ENCODE measurements at regions not wholly inside any gene's neighbourhood (a gene's known extent, or its start where the extent isn't known, plus 50 kb on each side); places are given as distances from the start of the nearest gene placed in this dataset.
"Not testable (repeated sequence)": the region's sequence is repeated elsewhere in the genome, so short reads cannot be mapped to it uniquely, and the experiment has no call there.

DNA sequence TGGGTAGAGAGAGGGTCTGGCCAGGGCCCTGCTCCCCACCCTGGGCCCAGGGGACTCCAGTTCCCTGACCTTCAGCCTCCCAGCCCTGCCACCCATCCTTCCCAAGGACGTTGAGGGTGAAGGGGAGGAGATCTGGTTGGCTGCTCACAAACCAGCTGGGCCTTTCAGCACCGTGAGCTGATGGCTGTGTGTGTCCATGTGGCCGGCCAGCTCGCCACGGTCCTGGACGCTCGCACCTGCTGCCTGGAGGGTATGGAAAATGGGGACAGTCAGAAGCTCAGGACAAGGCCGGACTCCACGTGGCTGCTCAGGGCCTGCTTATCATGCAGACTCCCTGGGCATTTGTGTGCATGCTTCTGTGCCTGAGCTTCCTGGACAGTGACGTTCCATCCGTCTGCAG is 110.3 kb downstream of the NPIPB11 start:
- TF ChIP-seq, protein P1, sequence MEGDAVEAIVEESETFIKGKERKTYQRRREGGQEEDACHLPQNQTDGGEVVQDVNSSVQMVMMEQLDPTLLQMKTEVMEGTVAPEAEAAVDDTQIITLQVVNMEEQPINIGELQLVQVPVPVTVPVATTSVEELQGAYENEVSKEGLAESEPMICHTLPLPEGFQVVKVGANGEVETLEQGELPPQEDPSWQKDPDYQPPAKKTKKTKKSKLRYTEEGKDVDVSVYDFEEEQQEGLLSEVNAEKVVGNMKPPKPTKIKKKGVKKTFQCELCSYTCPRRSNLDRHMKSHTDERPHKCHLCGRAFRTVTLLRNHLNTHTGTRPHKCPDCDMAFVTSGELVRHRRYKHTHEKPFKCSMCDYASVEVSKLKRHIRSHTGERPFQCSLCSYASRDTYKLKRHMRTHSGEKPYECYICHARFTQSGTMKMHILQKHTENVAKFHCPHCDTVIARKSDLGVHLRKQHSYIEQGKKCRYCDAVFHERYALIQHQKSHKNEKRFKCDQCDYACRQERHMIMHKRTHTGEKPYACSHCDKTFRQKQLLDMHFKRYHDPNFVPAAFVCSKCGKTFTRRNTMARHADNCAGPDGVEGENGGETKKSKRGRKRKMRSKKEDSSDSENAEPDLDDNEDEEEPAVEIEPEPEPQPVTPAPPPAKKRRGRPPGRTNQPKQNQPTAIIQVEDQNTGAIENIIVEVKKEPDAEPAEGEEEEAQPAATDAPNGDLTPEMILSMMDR (IDR thresholded peaks at IDR 0.05; ENCODE audit: poor library complexity, severe bottlenecking), result not testable (repeated sequence)
- TF ChIP-seq SMC3 (conservative IDR thresholded peaks at IDR 0.05; ENCODE audit: poor library complexity); EZH2 (IDR thresholded peaks at IDR 0.05; ENCODE audit: borderline replicate concordance, insufficient read depth, low read length, poor library complexity, severe bottlenecking): not testable (repeated sequence)
- TF ChIP-seq, protein P2, sequence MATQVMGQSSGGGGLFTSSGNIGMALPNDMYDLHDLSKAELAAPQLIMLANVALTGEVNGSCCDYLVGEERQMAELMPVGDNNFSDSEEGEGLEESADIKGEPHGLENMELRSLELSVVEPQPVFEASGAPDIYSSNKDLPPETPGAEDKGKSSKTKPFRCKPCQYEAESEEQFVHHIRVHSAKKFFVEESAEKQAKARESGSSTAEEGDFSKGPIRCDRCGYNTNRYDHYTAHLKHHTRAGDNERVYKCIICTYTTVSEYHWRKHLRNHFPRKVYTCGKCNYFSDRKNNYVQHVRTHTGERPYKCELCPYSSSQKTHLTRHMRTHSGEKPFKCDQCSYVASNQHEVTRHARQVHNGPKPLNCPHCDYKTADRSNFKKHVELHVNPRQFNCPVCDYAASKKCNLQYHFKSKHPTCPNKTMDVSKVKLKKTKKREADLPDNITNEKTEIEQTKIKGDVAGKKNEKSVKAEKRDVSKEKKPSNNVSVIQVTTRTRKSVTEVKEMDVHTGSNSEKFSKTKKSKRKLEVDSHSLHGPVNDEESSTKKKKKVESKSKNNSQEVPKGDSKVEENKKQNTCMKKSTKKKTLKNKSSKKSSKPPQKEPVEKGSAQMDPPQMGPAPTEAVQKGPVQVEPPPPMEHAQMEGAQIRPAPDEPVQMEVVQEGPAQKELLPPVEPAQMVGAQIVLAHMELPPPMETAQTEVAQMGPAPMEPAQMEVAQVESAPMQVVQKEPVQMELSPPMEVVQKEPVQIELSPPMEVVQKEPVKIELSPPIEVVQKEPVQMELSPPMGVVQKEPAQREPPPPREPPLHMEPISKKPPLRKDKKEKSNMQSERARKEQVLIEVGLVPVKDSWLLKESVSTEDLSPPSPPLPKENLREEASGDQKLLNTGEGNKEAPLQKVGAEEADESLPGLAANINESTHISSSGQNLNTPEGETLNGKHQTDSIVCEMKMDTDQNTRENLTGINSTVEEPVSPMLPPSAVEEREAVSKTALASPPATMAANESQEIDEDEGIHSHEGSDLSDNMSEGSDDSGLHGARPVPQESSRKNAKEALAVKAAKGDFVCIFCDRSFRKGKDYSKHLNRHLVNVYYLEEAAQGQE (IDR thresholded peaks at IDR 0.05; ENCODE audit: borderline replicate concordance), result not testable (repeated sequence)
